Suprapubic skin (tissue), 4 donors: ENCODE measurements at regions not wholly inside any gene's neighbourhood (a gene's known extent, or its start where the extent isn't known, plus 50 kb on each side); places are given as distances from the start of the nearest gene placed in this dataset.
A peak's percentile ranks its signal among the peaks of the same experiment; 100 is the strongest.

ENCODE experiments used
- DNase-seq, 2 donors: peaks; one replicate each; pipeline ENCODE4 v3.0.0-alpha.2; 2019; ENCODE audit warnings: low spot score in 2 of 2
- H3K27ac ChIP-seq: fragments of 200-600 bp; sonication (generic); one replicate; pipeline ENCODE4 v1.5.1; 2019
- H3K27me3 ChIP-seq: fragments of 200-600 bp; sonication (generic); one replicate; pipeline ENCODE4 v1.5.1; 2019
- H3K36me3 ChIP-seq: fragments of 200-600 bp; sonication (generic); one replicate; pipeline ENCODE4 v1.5.1; 2019
- H3K4me1 ChIP-seq: fragments of 200-600 bp; sonication (generic); one replicate; pipeline ENCODE4 v1.5.1; 2019
- H3K4me3 ChIP-seq: fragments of 200-600 bp; sonication (generic); one replicate; pipeline ENCODE4 v1.5.1; 2019; ENCODE audit warnings: mild to moderate bottlenecking
- H3K9me3 ChIP-seq: fragments of 200-600 bp; sonication (generic); one replicate; pipeline ENCODE4 v1.5.1; 2019
- EP300 ChIP-seq: sonication (generic); formaldehyde crosslinking; IDR thresholded peaks from one replicate; pipeline ENCODE4 v1.6.1; 2017; ENCODE audit warnings: antibody characterized with exemption
- POLR2A ChIP-seq, 2 donors: fragments of 450-650 bp; IDR thresholded peaks; one replicate each; pipeline ENCODE4 v1.6.1; 2017; ENCODE audit warnings: antibody characterized with exemption in 2 of 2, mild to moderate bottlenecking in 2 of 2, moderate library complexity in 2 of 2
- POLR2AphosphoS5 ChIP-seq, 3 donors: sonication (generic); formaldehyde crosslinking; IDR thresholded peaks; one replicate each; pipeline ENCODE4 v1.6.1; 2017; ENCODE audit warnings: antibody characterized with exemption in 3 of 3
- WGBS: methylation state at CpG from one replicate; pipeline ENCODE4 v1.1.5; 2018; 5-methylcytosine and 5-hydroxymethylcytosine counted together
- TF ChIP-seq, protein P1 (sequence below), 2 donors: fragments of 200-600 bp in 1 of 2; fragments of 450-650 bp in 1 of 2; sonication (generic) in 1 of 2; IDR thresholded peaks; one replicate each; pipeline ENCODE4 v1.5.1; 2016 to 2019; ENCODE audit warnings: antibody characterized with exemption in 2 of 2, mild to moderate bottlenecking in 1 of 2, moderate library complexity in 1 of 2

GRCh38 chr10:88136712-88137111, 273.3 kb downstream of the PTEN start:
- H3K36me3 ChIP-seq, result no peaks in the 10 kb centered on the region
- no peak overlapping the region for H3K27ac ChIP-seq
- H3K4me1 ChIP-seq, result peaks cover 8% of the 10 kb centered on the region
- WGBS, result 73% methylated on average over 2 of the region's 2 CpGs
- TF ChIP-seq POLR2AphosphoS5 (IDR thresholded peaks at IDR 0.05) (no peak), EP300 (no peak), POLR2A (IDR thresholded peaks at IDR 0.05) (no peak)
- TF ChIP-seq, protein P1, sequence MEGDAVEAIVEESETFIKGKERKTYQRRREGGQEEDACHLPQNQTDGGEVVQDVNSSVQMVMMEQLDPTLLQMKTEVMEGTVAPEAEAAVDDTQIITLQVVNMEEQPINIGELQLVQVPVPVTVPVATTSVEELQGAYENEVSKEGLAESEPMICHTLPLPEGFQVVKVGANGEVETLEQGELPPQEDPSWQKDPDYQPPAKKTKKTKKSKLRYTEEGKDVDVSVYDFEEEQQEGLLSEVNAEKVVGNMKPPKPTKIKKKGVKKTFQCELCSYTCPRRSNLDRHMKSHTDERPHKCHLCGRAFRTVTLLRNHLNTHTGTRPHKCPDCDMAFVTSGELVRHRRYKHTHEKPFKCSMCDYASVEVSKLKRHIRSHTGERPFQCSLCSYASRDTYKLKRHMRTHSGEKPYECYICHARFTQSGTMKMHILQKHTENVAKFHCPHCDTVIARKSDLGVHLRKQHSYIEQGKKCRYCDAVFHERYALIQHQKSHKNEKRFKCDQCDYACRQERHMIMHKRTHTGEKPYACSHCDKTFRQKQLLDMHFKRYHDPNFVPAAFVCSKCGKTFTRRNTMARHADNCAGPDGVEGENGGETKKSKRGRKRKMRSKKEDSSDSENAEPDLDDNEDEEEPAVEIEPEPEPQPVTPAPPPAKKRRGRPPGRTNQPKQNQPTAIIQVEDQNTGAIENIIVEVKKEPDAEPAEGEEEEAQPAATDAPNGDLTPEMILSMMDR (IDR thresholded peaks at IDR 0.05), result no peak
- H3K27me3 ChIP-seq, result no peaks in the 10 kb centered on the region
- H3K4me3 ChIP-seq, result no peak overlapping the region
- H3K9me3 ChIP-seq, result no peaks in the 10 kb centered on the region
- DNase-seq, result no peak

GRCh38 chr10:88138319-88138848, 275.0 kb downstream of the PTEN start:
- H3K9me3 ChIP-seq, result no peaks in the 10 kb centered on the region
- H3K4me3 ChIP-seq, result no peak overlapping the region
- no peak for DNase-seq
- H3K4me1 ChIP-seq, result no peaks in the 10 kb centered on the region
- 59% methylated on average over 2 of the region's 2 CpGs for WGBS
- no peaks in the 10 kb centered on the region for H3K36me3 ChIP-seq
- H3K27me3 ChIP-seq, result no peaks in the 10 kb centered on the region
- no peak overlapping the region for H3K27ac ChIP-seq
- TF ChIP-seq, protein P1 (IDR thresholded peaks at IDR 0.05), result no peak
- TF ChIP-seq POLR2AphosphoS5 (IDR thresholded peaks at IDR 0.05) (no peak), POLR2A (IDR thresholded peaks at IDR 0.05) (no peak), EP300 (no peak)

DNA sequence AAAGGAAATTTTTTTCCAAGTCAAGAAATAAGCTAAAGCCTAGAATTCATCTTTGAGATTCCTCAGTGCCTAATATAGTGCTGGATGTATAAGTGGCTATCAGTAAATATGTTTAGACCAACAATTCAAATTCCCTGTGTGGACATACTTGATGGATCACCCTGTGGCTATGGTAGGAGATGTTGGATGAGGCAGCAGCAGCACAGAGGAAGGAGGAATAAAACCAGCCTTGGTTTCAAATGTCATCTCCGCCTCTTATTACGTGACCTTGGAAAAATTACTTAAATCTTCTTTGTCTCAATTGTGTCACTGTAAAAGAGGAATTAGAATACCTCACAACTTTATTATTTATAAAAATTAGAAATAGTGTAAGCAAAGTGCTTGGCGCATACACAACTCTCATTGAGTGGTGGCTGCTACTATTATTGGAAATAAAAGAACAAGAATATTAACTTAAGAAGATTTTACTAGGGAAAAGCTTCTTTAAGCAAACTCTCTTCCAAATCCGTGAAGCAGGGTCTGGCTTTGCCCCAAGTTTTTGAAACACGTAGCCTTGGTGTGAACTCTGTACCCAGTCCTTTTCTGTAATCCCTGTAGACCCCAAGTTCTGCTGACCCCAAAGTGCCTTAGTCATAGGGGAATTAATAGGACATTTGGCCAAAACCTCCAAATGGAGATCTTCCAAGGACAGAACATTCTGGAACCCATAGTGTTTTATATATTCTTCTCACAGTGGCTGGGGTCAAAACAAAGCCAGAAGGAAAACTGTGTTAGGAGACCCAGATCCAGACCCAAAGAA, 283.8 kb downstream of the PTEN start:
- peaks cover 7% of the 10 kb centered on the region for H3K4me1 ChIP-seq
- no peaks in the 10 kb centered on the region for H3K27me3 ChIP-seq
- no peak for DNase-seq
- H3K9me3 ChIP-seq, result no peaks in the 10 kb centered on the region
- TF ChIP-seq POLR2AphosphoS5 (IDR thresholded peaks at IDR 0.05), result no peak
- TF ChIP-seq, protein P1 (IDR thresholded peaks at IDR 0.05), result no peak
- TF ChIP-seq POLR2A (IDR thresholded peaks at IDR 0.05), result no peak
- no peak for TF ChIP-seq EP300
- no peak overlapping the region for H3K4me3 ChIP-seq
- H3K27ac ChIP-seq, result peak overlapping the region; percentile 53
- H3K36me3 ChIP-seq, result no peaks in the 10 kb centered on the region
- 64% methylated on average over 5 of the region's 5 CpGs for WGBS

DNA sequence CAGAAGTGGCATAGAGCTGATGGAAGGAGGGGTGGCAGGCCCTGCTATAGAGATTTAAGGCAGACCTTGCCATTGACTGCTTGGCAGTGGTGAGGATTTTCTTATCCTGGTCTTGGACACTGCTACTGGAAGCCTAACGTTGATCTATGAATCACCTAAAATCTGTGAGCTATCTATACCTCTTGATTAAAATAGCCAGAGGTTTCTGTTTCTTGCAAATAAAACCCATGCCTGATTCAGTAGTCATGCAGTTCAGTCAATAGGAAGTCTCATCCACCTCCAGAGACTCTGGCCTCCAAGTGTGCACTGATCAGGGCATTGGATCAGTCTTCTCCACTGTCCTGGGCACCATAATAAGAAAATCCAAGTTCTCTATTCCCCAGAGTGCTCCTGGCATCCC, 286.5 kb downstream of the PTEN start:
- Histone ChIP-seq H3K27ac (no peak overlapping the region), H3K36me3 (no peaks in the 10 kb centered on the region), H3K9me3 (no peaks in the 10 kb centered on the region), H3K4me1 (peaks cover 30% of the 10 kb centered on the region), H3K27me3 (no peaks in the 10 kb centered on the region), H3K4me3 (no peak overlapping the region)
- TF ChIP-seq, protein P1 (IDR thresholded peaks at IDR 0.05), result no peak
- DNase-seq, result no peak
- WGBS, result 60% methylated on average over 1 of the region's 1 CpG

GRCh38 chr10:88150339-88150738, 286.9 kb downstream of the PTEN start:
- Histone ChIP-seq H3K4me1 (peaks cover 31% of the 10 kb centered on the region), H3K27me3 (no peaks in the 10 kb centered on the region), H3K27ac (no peak overlapping the region), H3K9me3 (no peaks in the 10 kb centered on the region), H3K4me3 (no peak overlapping the region), H3K36me3 (no peaks in the 10 kb centered on the region)
- DNase-seq, result no peak
- 76% methylated on average over 3 of the region's 3 CpGs for WGBS
- TF ChIP-seq POLR2A (IDR thresholded peaks at IDR 0.05), result no peak
- no peak for TF ChIP-seq POLR2AphosphoS5 (IDR thresholded peaks at IDR 0.05)
- no peak for TF ChIP-seq EP300
- TF ChIP-seq, protein P1 (IDR thresholded peaks at IDR 0.05), result no peak
